Fibroblast of upper back skin (primary cell): ENCODE measurements at regions not wholly inside any gene's neighbourhood (a gene's known extent, or its start where the extent isn't known, plus 50 kb on each side); places are given as distances from the start of the nearest gene placed in this dataset.

Source experiments
- DNase-seq: peaks from one replicate; pipeline ENCODE4 v3.0.0-alpha.2; 2013

DNA sequence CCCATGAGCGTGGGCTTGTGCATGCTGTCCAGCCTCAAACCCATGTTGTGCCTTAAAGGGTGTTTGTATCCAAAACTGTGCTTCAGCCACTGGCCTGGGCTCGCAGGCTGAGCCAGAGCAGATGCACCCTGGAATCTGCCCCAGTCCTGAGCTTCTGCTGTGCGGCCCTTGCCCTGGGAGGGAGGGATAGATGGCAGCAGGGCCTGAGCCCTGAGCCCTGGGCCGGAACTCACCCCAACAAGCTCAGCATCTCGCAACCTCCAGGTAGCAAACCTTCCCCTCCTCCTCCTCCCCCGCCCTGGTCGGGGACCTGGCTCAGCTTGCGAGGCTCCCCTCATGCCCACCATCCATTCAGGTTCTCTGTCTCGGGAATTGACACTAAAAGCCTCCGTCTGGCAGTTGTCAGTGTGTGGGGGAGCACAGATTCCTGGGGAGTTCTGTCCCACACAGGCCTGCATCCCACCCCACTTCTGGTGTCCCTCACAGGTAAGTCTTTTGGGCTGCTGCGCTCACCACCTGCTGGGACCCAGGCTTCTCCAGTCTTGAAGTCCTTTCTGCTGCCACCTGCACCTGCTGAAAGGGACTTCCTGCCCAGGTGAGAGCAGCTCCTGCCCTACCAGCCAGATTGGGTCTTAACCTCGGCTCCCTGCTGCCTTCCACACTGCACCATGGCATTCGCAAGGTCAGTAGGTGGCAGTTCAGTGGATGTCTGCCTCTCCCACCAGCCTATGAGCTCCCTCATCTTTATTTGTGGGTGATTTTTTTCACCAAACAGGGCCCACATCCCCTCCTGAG, 55.2 kb upstream of the OLFM1 start:
- no peak for DNase-seq

DNA sequence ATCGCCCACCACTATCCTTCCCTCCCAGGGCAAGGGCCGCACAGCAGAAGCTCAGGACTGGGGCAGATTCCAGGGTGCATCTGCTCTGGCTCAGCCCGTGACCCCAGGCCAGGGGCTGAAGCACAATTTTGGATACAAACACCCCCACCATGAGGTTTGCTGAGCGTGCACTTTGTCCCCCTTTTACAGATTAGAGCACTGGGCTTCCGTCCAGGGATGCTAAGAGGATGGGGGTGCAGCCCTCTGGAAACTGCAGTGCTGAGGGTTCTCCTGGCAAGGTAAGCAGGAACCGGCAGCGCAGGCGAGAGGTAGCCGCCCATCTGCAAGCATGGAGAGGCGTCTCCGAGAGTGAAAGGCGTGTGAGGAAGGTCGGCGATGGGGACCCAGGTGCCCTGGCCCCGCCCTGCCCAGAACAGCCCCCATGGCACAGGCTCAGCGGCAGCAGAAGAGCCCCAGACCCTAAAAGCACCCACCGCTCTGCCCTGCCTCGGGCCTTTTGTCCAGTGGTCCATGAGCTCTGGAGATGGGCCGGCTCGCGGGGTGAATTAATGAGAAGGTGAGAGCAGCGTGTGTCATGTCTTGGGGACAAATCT, 54.5 kb upstream of the OLFM1 start:
- DNase-seq, result no peak

DNA sequence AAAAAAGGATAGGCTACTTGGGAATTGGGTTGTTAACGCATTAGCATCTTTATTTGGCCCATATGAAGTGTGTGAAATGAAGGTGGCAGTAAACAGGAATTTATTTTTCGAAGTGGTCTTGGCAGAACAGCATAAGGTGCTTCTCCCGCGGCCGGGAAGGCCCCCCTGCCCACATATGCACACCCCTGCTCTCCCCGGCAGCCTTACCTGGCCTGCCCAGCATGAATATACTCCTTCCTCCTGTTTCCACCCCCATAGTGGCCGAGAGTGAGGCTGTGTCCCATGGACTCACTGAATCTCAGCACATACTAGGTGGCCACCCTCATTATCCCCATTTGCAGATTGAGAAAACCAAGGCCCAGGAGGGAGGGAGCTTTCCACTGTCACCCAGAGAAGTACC, 54.0 kb upstream of the OLFM1 start:
- no peak for DNase-seq

DNA sequence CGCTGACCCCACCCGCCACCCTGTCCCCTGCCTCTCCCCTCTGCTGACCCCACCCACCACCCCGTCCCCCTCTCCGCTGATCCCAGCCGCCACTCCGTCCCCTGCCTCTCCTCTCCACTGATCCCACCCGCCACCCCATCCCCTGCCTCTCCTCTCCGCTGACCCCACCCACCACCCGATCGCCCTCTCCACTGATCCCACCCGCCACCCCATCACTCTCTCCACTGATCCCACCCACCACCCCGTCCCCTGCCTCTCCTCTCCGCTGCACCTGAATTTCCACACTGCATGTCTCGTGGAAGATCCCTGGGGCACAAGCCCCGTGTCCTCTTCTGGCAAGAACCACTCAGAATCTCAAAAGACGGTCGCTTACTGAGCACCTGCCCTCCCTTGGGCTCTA, 53.4 kb upstream of the OLFM1 start:
- DNase-seq, result no peak

DNA sequence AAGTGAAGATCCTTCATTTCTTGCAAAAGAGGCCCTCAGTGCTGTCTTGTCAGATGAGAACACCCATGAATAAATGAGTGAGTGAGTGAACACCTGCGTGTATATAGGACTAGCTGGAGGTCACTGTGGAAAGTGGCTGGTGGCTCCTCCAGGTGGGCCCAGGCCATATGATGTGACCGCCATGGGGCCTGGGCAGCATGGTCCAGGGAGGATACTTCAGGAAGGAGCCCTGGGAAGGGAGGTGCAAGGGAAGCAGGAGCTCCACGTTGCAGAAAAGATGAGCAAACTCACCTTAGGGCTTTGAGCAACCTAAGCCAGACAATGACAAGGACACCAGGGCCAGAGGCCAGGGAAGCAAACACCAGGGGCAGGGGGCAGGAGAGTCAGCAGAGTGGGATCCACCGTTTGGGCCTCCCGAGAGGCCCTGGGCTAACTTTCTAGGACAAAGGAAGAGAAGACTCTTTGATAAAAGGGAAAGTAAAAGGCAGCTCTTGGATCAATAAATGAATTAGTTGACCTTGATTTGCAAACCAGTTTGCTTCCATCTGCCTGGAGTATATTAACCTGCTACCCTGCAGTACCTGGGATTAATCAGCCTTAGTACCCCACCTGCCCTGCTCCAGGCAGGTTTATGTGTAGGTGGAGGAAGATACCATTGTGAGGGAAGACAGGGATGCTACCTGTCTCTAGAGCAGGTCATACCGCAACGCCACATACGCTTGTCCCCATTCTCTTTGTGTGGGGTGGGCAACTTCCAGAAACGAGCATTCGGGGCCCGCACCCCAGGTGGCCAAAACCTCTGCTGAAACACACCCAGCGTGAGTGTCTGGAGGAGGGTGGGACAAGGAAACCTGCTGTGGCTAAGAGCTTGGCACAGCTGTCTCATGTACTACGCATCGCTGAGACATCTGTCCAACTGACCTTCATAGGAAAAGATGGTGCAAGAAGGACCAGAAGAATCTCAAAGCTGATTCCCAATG, 51.4 kb upstream of the OLFM1 start:
- no peak for DNase-seq

DNA sequence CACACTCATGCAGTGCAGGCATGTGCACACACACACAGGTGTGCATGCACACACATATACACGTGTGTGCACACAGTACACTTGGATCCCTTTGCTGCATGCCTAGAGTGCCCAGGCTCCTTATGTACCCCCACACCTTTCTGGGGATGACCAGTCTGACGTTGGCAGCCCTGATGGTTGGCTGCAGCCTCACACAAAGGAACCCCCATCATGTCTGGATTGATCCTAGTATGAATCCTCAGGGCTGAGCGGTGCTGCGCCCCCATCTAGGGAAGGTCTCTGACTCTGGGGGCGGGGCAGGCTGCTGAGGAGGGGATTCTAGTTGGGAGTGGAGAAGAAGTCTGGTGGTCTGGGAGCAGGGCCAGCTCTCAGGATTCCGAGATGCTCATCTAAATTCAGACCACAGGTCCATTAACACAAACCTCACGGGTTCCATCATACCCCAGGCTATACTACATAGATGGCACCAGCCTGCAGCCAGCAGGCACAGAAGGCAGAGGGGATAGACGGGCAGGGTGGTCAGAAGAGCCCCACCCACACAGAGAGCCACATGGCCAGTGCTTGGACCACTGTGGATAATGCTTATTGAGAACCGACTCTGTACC, 50.5 kb upstream of the OLFM1 start:
- no peak for DNase-seq

DNA sequence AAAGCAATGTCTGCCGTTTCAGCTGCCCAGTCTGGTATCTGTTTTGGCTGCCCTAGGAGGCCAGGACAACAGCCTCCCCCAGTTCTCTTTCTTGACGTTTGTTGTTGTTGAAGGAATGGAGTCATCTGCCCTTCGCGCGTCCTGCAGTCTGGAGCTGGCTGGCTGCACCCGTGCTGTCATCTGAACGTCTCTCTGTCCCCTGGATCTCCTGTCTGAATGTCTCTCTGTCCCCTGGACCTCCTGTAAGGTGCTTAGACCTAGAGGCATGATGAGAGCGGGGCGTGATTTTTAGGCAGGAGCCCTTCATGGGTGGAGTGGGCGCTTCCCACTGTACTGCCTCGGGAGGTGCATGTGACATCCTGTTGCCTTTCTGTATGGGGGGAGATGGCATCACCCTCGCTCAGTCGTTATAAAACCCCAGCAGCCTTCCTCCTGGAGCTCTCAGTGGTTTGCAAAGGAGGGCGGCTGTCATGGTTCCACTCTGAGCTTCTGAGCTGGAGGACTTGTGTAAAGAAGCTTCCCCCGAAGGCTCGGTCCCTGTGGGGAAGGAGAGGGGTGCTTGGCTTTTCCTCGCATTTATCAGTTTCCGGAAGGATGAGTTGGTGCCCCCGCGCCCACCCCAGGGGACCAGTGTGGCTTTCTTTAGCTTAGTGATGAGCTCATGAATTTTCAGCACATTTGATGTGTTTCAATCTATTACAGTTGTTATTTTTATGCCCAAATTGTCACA, 49.8 kb upstream of the OLFM1 start:
- no peak for DNase-seq
